ENCODE measurements at regions not wholly inside any gene's neighbourhood (a gene's known extent, or its start where the extent isn't known, plus 50 kb on each side); places are given as distances from the start of the nearest gene placed in this dataset.

DNA sequence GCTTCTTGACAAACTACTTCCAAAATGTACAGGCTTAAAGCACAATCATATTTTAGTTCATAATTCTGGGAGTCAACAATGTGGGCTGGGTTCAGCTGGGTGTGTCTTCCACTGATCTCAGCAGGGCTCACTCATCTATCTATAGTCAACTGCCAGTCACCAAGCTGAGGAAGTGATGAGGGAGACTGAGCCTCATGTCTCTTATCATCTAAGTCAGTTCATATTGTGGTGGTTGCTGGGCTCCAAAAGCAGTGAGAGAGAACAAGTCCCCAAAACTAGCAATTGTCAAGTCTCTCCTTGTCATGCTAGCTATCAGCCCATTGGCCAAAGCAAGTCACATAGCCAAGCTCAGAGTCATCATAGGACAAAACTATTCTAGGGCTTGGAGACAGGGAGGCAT, 465.9 kb upstream of the ARID1B start:
- H3K9me3 ChIP-seq: no peaks in the 10 kb centered on the region
- no peaks in the 10 kb centered on the region for H3K36me3 ChIP-seq
- H3K4me1 ChIP-seq (ENCODE audit: insufficient read depth): peaks cover 2% of the 10 kb centered on the region
- no peaks in the 10 kb centered on the region for H3K27me3 ChIP-seq
- TF ChIP-seq EP300 (IDR thresholded peaks at IDR 0.05) (no peak), CTCF (IDR thresholded peaks at IDR 0.05) (no peak), POLR2A (IDR thresholded peaks at IDR 0.05) (no peak)
- H3K27ac ChIP-seq: no peak overlapping the region
- no peak for DNase-seq
- H3K4me3 ChIP-seq: no peak overlapping the region
- intact Hi-C loops (cut with DNase I): no loop called here

DNA sequence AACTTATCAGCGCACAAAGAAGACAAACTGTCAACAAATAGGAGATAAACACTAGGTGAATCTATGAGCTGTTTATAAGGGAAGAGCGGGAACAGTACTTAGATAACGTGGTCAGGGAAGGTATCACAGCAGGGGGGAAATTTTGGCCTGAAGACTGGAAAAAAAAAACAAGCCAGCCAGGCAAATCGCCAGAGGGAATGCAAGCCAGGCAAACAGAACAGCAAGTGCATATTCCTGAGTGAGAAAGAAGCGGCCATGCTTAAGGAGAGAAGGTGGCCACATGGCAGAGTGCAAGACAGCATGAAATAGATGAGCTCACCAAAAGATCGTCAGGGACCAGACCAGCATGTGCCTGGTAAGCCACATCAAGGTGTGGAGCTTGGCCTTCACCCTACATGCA, 466.5 kb upstream of the ARID1B start:
- no peak for TF ChIP-seq CTCF (IDR thresholded peaks at IDR 0.05)
- TF ChIP-seq POLR2A (IDR thresholded peaks at IDR 0.05): no peak
- TF ChIP-seq EP300 (IDR thresholded peaks at IDR 0.05): no peak
- 30 to 42% (median 30%) methylated on average over 6 of the region's 6 CpGs for WGBS, 3 donors

GRCh38 chr6:156309017-156309416, 468.2 kb upstream of the ARID1B start:
- H3K9me3 ChIP-seq: no peaks in the 10 kb centered on the region
- H3K36me3 ChIP-seq: no peaks in the 10 kb centered on the region
- no peaks in the 10 kb centered on the region for H3K27me3 ChIP-seq
- H3K4me3 ChIP-seq: no peak overlapping the region
- intact Hi-C loops (cut with DNase I): no loop called here
- no peak for TF ChIP-seq CTCF (IDR thresholded peaks at IDR 0.05)
- no peak for TF ChIP-seq POLR2A (IDR thresholded peaks at IDR 0.05)
- TF ChIP-seq EP300 (IDR thresholded peaks at IDR 0.05): no peak
- WGBS, 3 donors: 90 to 93% (median 90%) methylated on average over 7 of the region's 7 CpGs
- H3K27ac ChIP-seq: no peak overlapping the region
- H3K4me1 ChIP-seq (ENCODE audit: insufficient read depth): peaks cover 2% of the 10 kb centered on the region
- no peak for DNase-seq

More for the DNA sequence above, 466.5 kb upstream of the ARID1B start:
- H3K27ac ChIP-seq: no peak overlapping the region
- no peak for DNase-seq
- H3K4me1 ChIP-seq (ENCODE audit: insufficient read depth): peaks cover 2% of the 10 kb centered on the region
- no peak overlapping the region for H3K4me3 ChIP-seq
- intact Hi-C loops (cut with DNase I): no loop called here
- H3K27me3 ChIP-seq: no peaks in the 10 kb centered on the region
- no peaks in the 10 kb centered on the region for H3K36me3 ChIP-seq
- no peaks in the 10 kb centered on the region for H3K9me3 ChIP-seq

- Histone ChIP-seq H3K9me3 (no peaks in the 10 kb centered on the region), H3K4me1 (ENCODE audit: insufficient read depth) (peaks cover 2% of the 10 kb centered on the region), H3K36me3 (no peaks in the 10 kb centered on the region), H3K4me3 (no peak overlapping the region), H3K27me3 (no peaks in the 10 kb centered on the region), H3K27ac (no peak overlapping the region)
- 78 to 94% (median 78%) methylated on average over 3 of the region's 3 CpGs for WGBS, 3 donors
- intact Hi-C loops (cut with DNase I): no loop called here
- DNase-seq: no peak
- TF ChIP-seq POLR2A (IDR thresholded peaks at IDR 0.05): no peak
- TF ChIP-seq EP300 (IDR thresholded peaks at IDR 0.05): no peak
Observed at GRCh38 chr6:156308604-156309003, 468.6 kb upstream of the ARID1B start.

DNA sequence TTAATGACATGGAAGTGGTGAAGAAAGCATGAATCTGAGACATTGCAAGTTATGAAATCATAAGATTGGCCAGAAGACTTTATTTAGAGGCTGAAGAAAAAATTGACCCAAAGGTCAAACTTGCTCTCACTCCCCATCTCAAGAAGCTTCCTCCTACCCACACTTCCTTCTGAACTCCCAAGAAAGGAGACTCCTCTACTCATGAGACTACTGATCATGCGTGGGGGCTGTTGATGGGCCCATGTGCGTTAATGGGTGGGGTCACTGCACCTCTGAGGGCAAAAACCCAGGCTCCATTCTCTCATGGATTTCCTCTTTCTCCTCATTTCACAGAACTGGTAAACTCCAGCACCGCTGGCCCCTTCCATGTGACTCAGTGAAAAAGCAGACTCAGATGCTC, 470.6 kb upstream of the ARID1B start:
- no peak for DNase-seq
- 74 to 84% (median 81%) methylated on average over 3 of the region's 3 CpGs for WGBS, 3 donors
- no peak overlapping the region for H3K4me3 ChIP-seq
- no peaks in the 10 kb centered on the region for H3K36me3 ChIP-seq
- no peaks in the 10 kb centered on the region for H3K9me3 ChIP-seq
- H3K27ac ChIP-seq: no peak overlapping the region
- peaks cover 2% of the 10 kb centered on the region for H3K4me1 ChIP-seq (ENCODE audit: insufficient read depth)
- no peaks in the 10 kb centered on the region for H3K27me3 ChIP-seq
- intact Hi-C loops (cut with DNase I): no loop called here
- TF ChIP-seq POLR2A (IDR thresholded peaks at IDR 0.05): no peak
- no peak for TF ChIP-seq EP300 (IDR thresholded peaks at IDR 0.05)
- no peak for TF ChIP-seq CTCF (IDR thresholded peaks at IDR 0.05)
